Activated CD8-positive, alpha-beta memory T cell treated with anti-CD3 and anti-CD28 coated beads, Interleukin-2, amount 10 ng/mL, durations not matched to agents 7 days and 5 days (primary cell): ENCODE measurements at regions not wholly inside any gene's neighbourhood (a gene's known extent, or its start where the extent isn't known, plus 50 kb on each side); places are given as distances from the start of the nearest gene placed in this dataset.

Experiments
- ATAC-seq: fragments of 150-1000 bp; cut with Tn5 transposase; one replicate; pipeline ENCODE4 v1.10.0; 2021; ENCODE audit warnings: moderate library complexity
- CTCF ChIA-PET: fragments of 350-600 bp; sonication (Branson Sonifier 250); formaldehyde crosslinking; loops from one replicate; lab custom pipeline; 2021; ENCODE audit warnings: antibody characterized with exemption; lab: Charles Lee
- DNase-seq: peaks from one replicate; pipeline ENCODE4 v3.0.0-alpha.2; 2020
- H3K27ac Mint-ChIP-seq: one replicate; pipeline ENCODE4 v1.8.0; 2021; ENCODE audit warnings: mild to moderate bottlenecking, mixed read lengths
- H3K27me3 Mint-ChIP-seq: one replicate; pipeline ENCODE4 v1.8.0; 2021; ENCODE audit warnings: mixed read lengths
- H3K36me3 Mint-ChIP-seq: one replicate; pipeline ENCODE4 v1.8.0; 2021; ENCODE audit warnings: mild to moderate bottlenecking, mixed read lengths
- H3K4me1 Mint-ChIP-seq: one replicate; pipeline ENCODE4 v1.8.0; 2021; ENCODE audit warnings: mixed read lengths
- H3K4me3 Mint-ChIP-seq: one replicate; pipeline ENCODE4 v1.8.0; 2021; ENCODE audit warnings: mild to moderate bottlenecking, moderate library complexity, mixed read lengths
- H3K9me3 Mint-ChIP-seq: one replicate; pipeline ENCODE4 v1.8.0; 2022; ENCODE audit warnings: low read depth, mixed read lengths

GRCh38 chr5:110056580-110057114, 366.9 kb downstream of the MAN2A1 start:
- no peaks in the 10 kb centered on the region for H3K9me3 Mint-ChIP-seq
- CTCF ChIA-PET: interaction anchor here (1.1 kb wide), 1 partner anchor 19 kb away, joined by 3 read pairs; no protein-coding TSS in a partner anchor
- peaks cover 19% of the 10 kb centered on the region for H3K4me1 Mint-ChIP-seq
- H3K36me3 Mint-ChIP-seq: no peaks in the 10 kb centered on the region
- no peaks in the 10 kb centered on the region for H3K27me3 Mint-ChIP-seq
- ATAC-seq (no peak), DNase-seq (no peak)
- H3K27ac Mint-ChIP-seq: no peak overlapping the region
- no peak overlapping the region for H3K4me3 Mint-ChIP-seq

- H3K4me1 Mint-ChIP-seq: peaks cover 18% of the 10 kb centered on the region
- no peak overlapping the region for H3K4me3 Mint-ChIP-seq
- H3K27me3 Mint-ChIP-seq: no peaks in the 10 kb centered on the region
- no peaks in the 10 kb centered on the region for H3K36me3 Mint-ChIP-seq
- no peak overlapping the region for H3K27ac Mint-ChIP-seq
- DNase-seq (no peak), ATAC-seq (no peak)
- no peaks in the 10 kb centered on the region for H3K9me3 Mint-ChIP-seq
- CTCF ChIA-PET: interaction anchor here (1.2 kb wide), 1 partner anchor 52 kb away, joined by 3 read pairs; no protein-coding TSS in a partner anchor
Observed at GRCh38 chr5:110058175-110058574, 368.4 kb downstream of the MAN2A1 start.

GRCh38 chr5:110062246-110062645, 372.5 kb downstream of the MAN2A1 start:
- CTCF ChIA-PET: no interaction called here
- H3K27ac Mint-ChIP-seq: no peak overlapping the region
- no peaks in the 10 kb centered on the region for H3K27me3 Mint-ChIP-seq
- H3K4me1 Mint-ChIP-seq: peaks cover 16% of the 10 kb centered on the region
- H3K4me3 Mint-ChIP-seq: no peak overlapping the region
- no peak for ATAC-seq
- no peaks in the 10 kb centered on the region for H3K36me3 Mint-ChIP-seq
- DNase-seq: no peak
- no peaks in the 10 kb centered on the region for H3K9me3 Mint-ChIP-seq

GRCh38 chr5:110063640-110064602, 374.2 kb downstream of the MAN2A1 start:
- Mint-ChIP-seq H3K27me3 (no peaks in the 10 kb centered on the region), H3K36me3 (no peaks in the 10 kb centered on the region), H3K9me3 (peaks cover 2% of the 10 kb centered on the region), H3K4me1 (peaks cover 16% of the 10 kb centered on the region), H3K27ac (no peak overlapping the region), H3K4me3 (no peak overlapping the region)
- DNase-seq (no peak), ATAC-seq (peak; percentile 57)
- CTCF ChIA-PET: interaction anchor here (1.0 kb wide), 1 partner anchor 10 kb away, joined by 4 read pairs; no protein-coding TSS in a partner anchor

GRCh38 chr5:110064603-110065268, 375.0 kb downstream of the MAN2A1 start:
- Mint-ChIP-seq H3K4me1 (peaks cover 16% of the 10 kb centered on the region), H3K9me3 (peaks cover 2% of the 10 kb centered on the region), H3K27me3 (no peaks in the 10 kb centered on the region), H3K36me3 (no peaks in the 10 kb centered on the region), H3K27ac (no peak overlapping the region), H3K4me3 (no peak overlapping the region)
- no peak for ATAC-seq
- CTCF ChIA-PET: interaction anchor here (1.0 kb wide), 1 partner anchor 10 kb away, joined by 4 read pairs; no protein-coding TSS in a partner anchor
- DNase-seq: no peak

GRCh38 chr5:110070836-110071235, 381.1 kb downstream of the MAN2A1 start:
- DNase-seq (no peak), ATAC-seq (no peak)
- CTCF ChIA-PET: no interaction called here
- peaks cover 6% of the 10 kb centered on the region for H3K9me3 Mint-ChIP-seq
- peaks cover 6% of the 10 kb centered on the region for H3K36me3 Mint-ChIP-seq
- no peak overlapping the region for H3K4me3 Mint-ChIP-seq
- no peak overlapping the region for H3K27ac Mint-ChIP-seq
- H3K4me1 Mint-ChIP-seq: no peaks in the 10 kb centered on the region
- H3K27me3 Mint-ChIP-seq: no peaks in the 10 kb centered on the region

GRCh38 chr5:110072651-110073050, 382.9 kb downstream of the MAN2A1 start:
- H3K36me3 Mint-ChIP-seq: peaks cover 6% of the 10 kb centered on the region
- no peaks in the 10 kb centered on the region for H3K27me3 Mint-ChIP-seq
- H3K4me3 Mint-ChIP-seq: no peak overlapping the region
- CTCF ChIA-PET: no interaction called here
- H3K27ac Mint-ChIP-seq: no peak overlapping the region
- no peak for DNase-seq
- no peaks in the 10 kb centered on the region for H3K4me1 Mint-ChIP-seq
- H3K9me3 Mint-ChIP-seq: peaks cover 6% of the 10 kb centered on the region
- ATAC-seq: no peak

- no peak for DNase-seq
- ATAC-seq: no peak
- Mint-ChIP-seq H3K4me1 (no peaks in the 10 kb centered on the region), H3K9me3 (peaks cover 4% of the 10 kb centered on the region), H3K36me3 (peaks cover 6% of the 10 kb centered on the region), H3K4me3 (no peak overlapping the region), H3K27ac (no peak overlapping the region), H3K27me3 (no peaks in the 10 kb centered on the region)
- CTCF ChIA-PET: no interaction called here
Observed at GRCh38 chr5:110073534-110073933, 383.8 kb downstream of the MAN2A1 start.

GRCh38 chr5:110075656-110076055, 385.9 kb downstream of the MAN2A1 start:
- CTCF ChIA-PET: interaction anchor here (1.0 kb wide), 1 partner anchor 18 kb away, joined by 3 read pairs; no protein-coding TSS in a partner anchor
- DNase-seq: no peak
- no peaks in the 10 kb centered on the region for H3K4me1 Mint-ChIP-seq
- no peak for ATAC-seq
- H3K36me3 Mint-ChIP-seq: peaks cover 6% of the 10 kb centered on the region
- no peak overlapping the region for H3K27ac Mint-ChIP-seq
- peaks cover 7% of the 10 kb centered on the region for H3K9me3 Mint-ChIP-seq
- H3K4me3 Mint-ChIP-seq: no peak overlapping the region
- no peaks in the 10 kb centered on the region for H3K27me3 Mint-ChIP-seq

GRCh38 chr5:110077147-110077546, 387.4 kb downstream of the MAN2A1 start:
- Mint-ChIP-seq H3K9me3 (peaks cover 7% of the 10 kb centered on the region), H3K27me3 (no peaks in the 10 kb centered on the region), H3K27ac (no peak overlapping the region), H3K4me1 (no peaks in the 10 kb centered on the region), H3K4me3 (no peak overlapping the region), H3K36me3 (peaks cover 6% of the 10 kb centered on the region)
- no peak for ATAC-seq
- no peak for DNase-seq
- CTCF ChIA-PET: no interaction called here

- no peak for ATAC-seq
- Mint-ChIP-seq H3K4me1 (peaks cover 9% of the 10 kb centered on the region), H3K36me3 (no peaks in the 10 kb centered on the region), H3K27me3 (peaks cover 2% of the 10 kb centered on the region), H3K9me3 (peaks cover 2% of the 10 kb centered on the region), H3K4me3 (no peak overlapping the region), H3K27ac (no peak overlapping the region)
- CTCF ChIA-PET: no interaction called here
- no peak for DNase-seq
Observed at GRCh38 chr5:110082194-110082593, 392.5 kb downstream of the MAN2A1 start.

GRCh38 chr5:110082863-110083262, 393.1 kb downstream of the MAN2A1 start:
- CTCF ChIA-PET: no interaction called here
- ATAC-seq (no peak), DNase-seq (no peak)
- no peak overlapping the region for H3K27ac Mint-ChIP-seq
- H3K4me3 Mint-ChIP-seq: no peak overlapping the region
- no peaks in the 10 kb centered on the region for H3K36me3 Mint-ChIP-seq
- peaks cover 9% of the 10 kb centered on the region for H3K4me1 Mint-ChIP-seq
- H3K9me3 Mint-ChIP-seq: peaks cover 2% of the 10 kb centered on the region
- peaks cover 2% of the 10 kb centered on the region for H3K27me3 Mint-ChIP-seq

- Mint-ChIP-seq H3K27me3 (peaks cover 2% of the 10 kb centered on the region), H3K4me1 (peaks cover 9% of the 10 kb centered on the region), H3K27ac (no peak overlapping the region), H3K4me3 (no peak overlapping the region), H3K9me3 (no peaks in the 10 kb centered on the region), H3K36me3 (no peaks in the 10 kb centered on the region)
- CTCF ChIA-PET: no interaction called here
- ATAC-seq (no peak), DNase-seq (no peak)
Observed at GRCh38 chr5:110085826-110086225, 396.1 kb downstream of the MAN2A1 start.
